H1 (cell line): ENCODE measurements at regions not wholly inside any gene's neighbourhood (a gene's known extent, or its start where the extent isn't known, plus 50 kb on each side); places are given as distances from the start of the nearest gene placed in this dataset.

ENCODE experiments used
- CTCF ChIA-PET: fragments of 300-600 bp; sonication (Branson Sonifier 250); formaldehyde crosslinking; loops from one replicate; lab custom pipeline; 2021; ENCODE audit not compliant: partially characterized antibody; lab: Charles Lee
- POLR2A ChIA-PET: fragments of 300-600 bp; sonication (Branson Sonifier 250); formaldehyde crosslinking; loops from one replicate; lab custom pipeline; 2021; ENCODE audit warnings: inconsistent platforms; ENCODE audit not compliant: partially characterized antibody; lab: Charles Lee
- DNase-seq, 2 experiments: peaks; one replicate each; pipeline versions ENCODE4 v3.0.0 to v3.0.0-alpha.2; 2010 to 2022; ENCODE audit warnings: low spot score in 2 of 2, low read depth in 1 of 2, mixed read lengths in 1 of 2
- FAIRE-seq: peaks from 2 replicates; lab custom pipeline; 2011; peaks lifted over from hg19 to GRCh38; lab: Jason Lieb, UNC
- H2AFZ ChIP-seq: 2 replicates; pipeline ENCODE4 v1.8.1; 2012; ENCODE audit warnings: low read length, inconsistent platforms
- H2AK5ac ChIP-seq: 2 replicates; pipeline ENCODE4 v1.6.1; 2013; ENCODE audit warnings: low read depth, low read length
- H2BK120ac ChIP-seq: replicated peaks from 2 replicates; pipeline ENCODE3; 2013; ENCODE audit warnings: low read depth, low read length, inconsistent platforms
- H2BK12ac ChIP-seq: 2 replicates; pipeline ENCODE4 v1.6.1; 2013; ENCODE audit warnings: low read depth, low read length
- H2BK15ac ChIP-seq: 2 replicates; pipeline ENCODE4 v1.6.1; 2013; ENCODE audit warnings: low read length
- H2BK20ac ChIP-seq: 2 replicates; pipeline ENCODE4 v1.6.1; 2013; ENCODE audit warnings: low read length
- H2BK5ac ChIP-seq: 2 replicates; pipeline ENCODE4 v1.6.1; 2013; ENCODE audit warnings: low read depth, low read length
- H3K14ac ChIP-seq: 2 replicates; pipeline ENCODE4 v1.6.1; 2013; ENCODE audit warnings: inconsistent platforms; ENCODE audit not compliant: insufficient read length
- H3K18ac ChIP-seq: 2 replicates; pipeline ENCODE4 v1.6.1; 2013; ENCODE audit warnings: low read length; ENCODE audit errors: extremely low read depth
- H3K23ac ChIP-seq: 2 replicates; pipeline ENCODE4 v1.6.1; 2013; ENCODE audit warnings: inconsistent platforms; ENCODE audit not compliant: insufficient read length
- H3K23me2 ChIP-seq: 2 replicates; pipeline ENCODE4 v1.6.1; 2013; ENCODE audit warnings: low read depth, low read length
- H3K27ac ChIP-seq: 2 replicates; pipeline ENCODE4 v1.6.1; 2011; ENCODE audit warnings: low read depth, low read length, inconsistent platforms
- H3K27me3 ChIP-seq, 4 experiments: replicated peaks in 1 of 4; 1 replicate in 1 of 4; 2 replicates in 3 of 4; pipeline versions ENCODE4 v1.6.1 to v1.8.1; 2011 to 2013; ENCODE audit warnings: low read length in 3 of 4, mild to moderate bottlenecking in 3 of 4, inconsistent platforms in 2 of 4, mixed read lengths in 2 of 4, moderate library complexity in 1 of 4; ENCODE audit not compliant: control insufficient read depth in 3 of 4, insufficient read depth in 3 of 4; ENCODE audit errors: extremely low read depth in 1 of 4
- H3K36me3 ChIP-seq, 4 experiments: 2 replicates each; pipeline versions ENCODE4 v1.6.1 to v1.8.1; 2011 to 2013; ENCODE audit warnings: mild to moderate bottlenecking in 4 of 4, low read length in 3 of 4, moderate library complexity in 2 of 4, control low read depth in 1 of 4, inconsistent platforms in 1 of 4; ENCODE audit not compliant: insufficient read depth in 4 of 4, control insufficient read depth in 2 of 4
- H3K4ac ChIP-seq: replicated peaks from 2 replicates; pipeline ENCODE3; 2013; ENCODE audit warnings: low read length, low read depth, mixed read lengths, inconsistent platforms; ENCODE audit not compliant: insufficient read length
- H3K4me1 ChIP-seq, 4 experiments: replicated peaks in 1 of 4; 1 replicate in 1 of 4; 2 replicates in 3 of 4; pipeline versions ENCODE4 v1.6.1 to v1.8.1; 2011 to 2013; ENCODE audit warnings: low read length in 3 of 4, inconsistent platforms in 2 of 4, mixed read lengths in 1 of 4; ENCODE audit not compliant: insufficient read depth in 4 of 4, control insufficient read depth in 3 of 4
- H3K4me2 ChIP-seq, 2 experiments: 2 replicates each; pipeline versions ENCODE4 v1.6.1 to v1.8.1; 2011 to 2013; ENCODE audit warnings: low read depth in 2 of 2, low read length in 2 of 2, control low read depth in 1 of 2, inconsistent platforms in 1 of 2, mild to moderate bottlenecking in 1 of 2; ENCODE audit not compliant: insufficient read depth in 1 of 2
- H3K4me3 ChIP-seq, 4 experiments: fragments of 200-600, 300-600 bp in 1 of 4; sonication (generic), shearing (Covaris generic), sonication (Bioruptor Twin) in 1 of 4; 2 replicates each; pipeline versions ENCODE4 v1.5.1 to v1.8.1; 2011 to 2016; ENCODE audit warnings: low read length in 4 of 4, low read depth in 3 of 4, control low read depth in 2 of 4, inconsistent platforms in 2 of 4, mild to moderate bottlenecking in 2 of 4, mixed read lengths in 1 of 4, moderate library complexity in 1 of 4; ENCODE audit not compliant: insufficient read depth in 2 of 4; ENCODE audit errors: extremely low read depth in 1 of 4
- H3K56ac ChIP-seq: replicated peaks from 2 replicates; pipeline ENCODE3; 2013; ENCODE audit warnings: low read depth, mild to moderate bottlenecking, mixed read lengths, low read length, inconsistent platforms; ENCODE audit not compliant: insufficient read length
- H3K79me1 ChIP-seq: 2 replicates; pipeline ENCODE4 v1.6.1; 2013; ENCODE audit warnings: low read depth, low read length, control low read depth
- H3K79me2 ChIP-seq, 2 experiments: 2 replicates each; pipeline versions ENCODE4 v1.6.1 to v1.8.1; 2012 to 2013; ENCODE audit warnings: low read length in 2 of 2, mild to moderate bottlenecking in 2 of 2, inconsistent platforms in 1 of 2; ENCODE audit not compliant: insufficient read depth in 2 of 2, control insufficient read depth in 1 of 2
- H3K9ac ChIP-seq, 4 experiments: replicated peaks in 1 of 4; 1 replicate in 1 of 4; 2 replicates in 3 of 4; pipeline versions ENCODE4 v1.6.1 to v1.8.1; 2011 to 2013; ENCODE audit warnings: low read depth in 3 of 4, low read length in 3 of 4, control low read depth in 2 of 4, mild to moderate bottlenecking in 2 of 4, moderate library complexity in 2 of 4, inconsistent platforms in 1 of 4; ENCODE audit errors: extremely low read depth in 1 of 4
- H3K9me3 ChIP-seq, 2 experiments: 2 replicates each; pipeline versions ENCODE4 v1.6.1 to v1.8.1; 2012 to 2013; ENCODE audit warnings: mild to moderate bottlenecking in 2 of 2, moderate library complexity in 2 of 2, control low read depth in 1 of 2, inconsistent platforms in 1 of 2, low read depth in 1 of 2, low read length in 1 of 2, mixed read lengths in 1 of 2; ENCODE audit not compliant: insufficient read depth in 2 of 2
- H4K20me1 ChIP-seq, 2 experiments: replicated peaks in 1 of 2; 2 replicates each; pipeline versions ENCODE3 to v1.8.1; 2011 to 2013; ENCODE audit warnings: inconsistent platforms in 2 of 2, low read length in 2 of 2, mild to moderate bottlenecking in 1 of 2; ENCODE audit not compliant: insufficient read depth in 2 of 2, control insufficient read depth in 1 of 2
- H4K5ac ChIP-seq: 2 replicates; pipeline ENCODE4 v1.6.1; 2013; ENCODE audit warnings: low read length, low read depth, mixed read lengths, inconsistent platforms; ENCODE audit not compliant: insufficient read length
- H4K8ac ChIP-seq: 2 replicates; pipeline ENCODE4 v1.8.0; 2013; ENCODE audit warnings: mild to moderate bottlenecking, moderate library complexity, low read length, inconsistent platforms; ENCODE audit not compliant: insufficient read depth; ENCODE audit errors: extremely low read depth
- H4K91ac ChIP-seq: replicated peaks from 2 replicates; pipeline ENCODE3; 2013; ENCODE audit warnings: low read length, mixed read lengths, inconsistent platforms; ENCODE audit not compliant: insufficient read length
- ASH2L ChIP-seq: fragments of 200-600, 300-600 bp; sonication (generic); IDR thresholded peaks from one replicate; pipeline ENCODE4 v1.7.1; 2017; ENCODE audit warnings: low read length
- BACH1 ChIP-seq: IDR thresholded peaks from 2 replicates; pipeline ENCODE4 v1.6.1; 2012; ENCODE audit warnings: low read length, improper control_type of control experiment
- BCL11A ChIP-seq, 2 experiments: IDR thresholded peaks; one replicate each; pipeline ENCODE4 v1.6.1; 2011; ENCODE audit warnings: low read depth in 2 of 2, low read length in 2 of 2, mild to moderate bottlenecking in 2 of 2
- CBX5 ChIP-seq: fragments of 300-800, 300-1000 bp; sonication (generic); IDR thresholded peaks from 2 replicates; pipeline ENCODE4 v1.7.1; 2016; ENCODE audit warnings: antibody characterized with exemption, low read length, low read depth
- CEBPB ChIP-seq: IDR thresholded peaks from 2 replicates; pipeline ENCODE4 v1.6.1; 2012; ENCODE audit warnings: low read depth, low read length
- CTBP2 ChIP-seq: IDR thresholded peaks from 2 replicates; pipeline ENCODE4 v1.7.0; 2011; ENCODE audit warnings: borderline replicate concordance, mild to moderate bottlenecking, moderate library complexity, mixed read lengths, low read length; ENCODE audit not compliant: insufficient read depth, insufficient read length
- KDM5A ChIP-seq: fragments of 200-600 bp; IDR thresholded peaks from 2 replicates; pipeline ENCODE4 v1.7.1; 2012; ENCODE audit warnings: mild to moderate bottlenecking, low read length, inconsistent platforms, mixed read lengths
- POLR2A ChIP-seq, 2 experiments: IDR thresholded peaks; 1 replicate in 1 of 2; 2 replicates in 1 of 2; pipeline ENCODE4 v1.6.1; 2011; ENCODE audit warnings: low read depth in 2 of 2, low read length in 2 of 2, mild to moderate bottlenecking in 2 of 2; ENCODE audit errors: control extremely low read depth in 1 of 2
- SIRT6 ChIP-seq: IDR thresholded peaks from one replicate; pipeline ENCODE4 v1.7.1; 2012; ENCODE audit warnings: low read length, inconsistent platforms
- SIX5 ChIP-seq: IDR thresholded peaks from 2 replicates; pipeline ENCODE4 v1.6.1; 2011; ENCODE audit warnings: mild to moderate bottlenecking, low read depth, low read length
- SUZ12 ChIP-seq: fragments of 200-600 bp; sonication (generic); IDR thresholded peaks from 2 replicates; pipeline ENCODE4 v1.6.1; 2012; ENCODE audit warnings: mild to moderate bottlenecking, inconsistent platforms, low read length, moderate library complexity, mixed read lengths
- YY1 ChIP-seq: IDR thresholded peaks from 2 replicates; pipeline ENCODE4 v1.6.1; 2011; ENCODE audit warnings: low read depth, mild to moderate bottlenecking, low read length
- WGBS, 2 experiments: shearing (Covaris generic) in 1 of 2; methylation state at CpG; one replicate each; pipeline versions ENCODE4 v1.1.6 to v1.1.7; 2013 to 2015; ENCODE audit warnings: low lambda C conversion rate in 2 of 2, mixed read lengths in 2 of 2, inconsistent platforms in 1 of 2, low coverage in 1 of 2, missing lambda C conversion rate in 1 of 2; ENCODE audit not compliant: insufficient replicate concordance in 2 of 2, insufficient coverage in 1 of 2, insufficient read length in 1 of 2; ENCODE audit errors: extremely low coverage in 1 of 2, missing lambda C conversion rate in 1 of 2; 5-methylcytosine and 5-hydroxymethylcytosine counted together

- Histone ChIP-seq H2BK5ac (no peak overlapping the region), H3K4me3 (no peak overlapping the region), H3K79me2 (no peaks in the 10 kb centered on the region), H3K27me3 (peaks cover 0 to 1% (median 0%) of the 10 kb centered on the region in 4 experiments; a peak in 1 of 7 replicates), H2AK5ac (no peak overlapping the region), H2BK15ac (no peak overlapping the region), H2BK12ac (no peak overlapping the region), H3K9ac (no peak overlapping the region), H3K23ac (no peak overlapping the region), H4K20me1 (no peaks in the 10 kb centered on the region), H2AFZ (no peak overlapping the region), H4K91ac (no peak overlapping the region), H3K4me2 (no peak overlapping the region), H3K9me3 (no peaks in the 10 kb centered on the region), H4K8ac (no peak overlapping the region), H3K4me1 (no peaks in the 10 kb centered on the region; a peak in 1 of 7 replicates), H3K4ac (no peak overlapping the region), H2BK120ac (no peak overlapping the region), H3K23me2 (no peaks in the 10 kb centered on the region), H3K36me3 (no peaks in the 10 kb centered on the region), H3K27ac (no peak overlapping the region), H3K79me1 (no peaks in the 10 kb centered on the region), H3K56ac (no peak overlapping the region), H2BK20ac (no peak overlapping the region), H4K5ac (no peak overlapping the region), H3K14ac (no peak overlapping the region), H3K18ac (no peak overlapping the region)
- CTCF ChIA-PET = interaction anchor here (0.7 to 6.0 kb wide), 12 partner anchors 16 to 1784 kb away, joined by 3 to 38 read pairs (median 3); no protein-coding TSS in a partner anchor
- FAIRE-seq (no peak), DNase-seq (no peak)
- no peak for TF ChIP-seq CEBPB
- TF ChIP-seq CTBP2 = no peak
- TF ChIP-seq BCL11A (IDR thresholded peaks at IDR 0.05; ENCODE audit: low read depth in 2 of 2, low read length in 2 of 2) = no peak
- TF ChIP-seq POLR2A (IDR thresholded peaks at IDR 0.05; ENCODE audit: control extremely low read depth in 1 of 2, low read depth in 2 of 2, low read length in 2 of 2) = no peak
- TF ChIP-seq BACH1 = no peak
- no peak for TF ChIP-seq YY1
- TF ChIP-seq SIX5 = no peak
- no peak for TF ChIP-seq ASH2L
- no peak for TF ChIP-seq CBX5
- no peak for TF ChIP-seq SIRT6
- no peak for TF ChIP-seq SUZ12
- no peak for TF ChIP-seq KDM5A
- POLR2A ChIA-PET = no interaction called here
- WGBS, 2 experiments = 75% methylated on average over 3 of the region's 3 CpGs; no CpG with 5 or more reads in 1 of the 2 experiments
These were observed 92.0 kb downstream of the POU3F3 start for GRCh38 chr2:104945866-104946265.
